Duodenal mucosa (tissue), 2 donors: ENCODE measurements at regions not wholly inside any gene's neighbourhood (a gene's known extent, or its start where the extent isn't known, plus 50 kb on each side); places are given as distances from the start of the nearest gene placed in this dataset.

ENCODE experiments used
- H3K27ac ChIP-seq: one replicate; pipeline ENCODE4 v1.7.0; 2013; ENCODE audit warnings: low read depth, low read length
- H3K27me3 ChIP-seq, 2 donors: one replicate each; pipeline ENCODE4 v1.7.0; 2013; ENCODE audit warnings: low read length in 2 of 2, control low read depth in 1 of 2; ENCODE audit not compliant: insufficient read depth in 2 of 2, control insufficient read depth in 1 of 2
- H3K36me3 ChIP-seq, 2 donors: one replicate each; pipeline ENCODE4 v1.7.0; 2013; ENCODE audit warnings: low read length in 2 of 2, control low read depth in 1 of 2; ENCODE audit not compliant: insufficient read depth in 2 of 2, control insufficient read depth in 1 of 2
- H3K4me1 ChIP-seq, 2 donors: one replicate each; pipeline ENCODE4 v1.7.0; 2013; ENCODE audit warnings: low read length in 2 of 2, control low read depth in 1 of 2; ENCODE audit not compliant: insufficient read depth in 2 of 2, control insufficient read depth in 1 of 2
- H3K4me3 ChIP-seq, 2 donors: one replicate each; pipeline ENCODE4 v1.7.0; 2013; ENCODE audit warnings: low read length in 2 of 2, low read depth in 1 of 2
- H3K9ac ChIP-seq, 2 donors: one replicate each; pipeline ENCODE4 v1.7.0; 2013; ENCODE audit warnings: low read length in 2 of 2, low read depth in 1 of 2
- H3K9me3 ChIP-seq, 2 donors: one replicate each; pipeline ENCODE4 v1.7.0; 2013; ENCODE audit warnings: low read length in 2 of 2, control low read depth in 1 of 2; ENCODE audit not compliant: control insufficient read depth in 1 of 2

DNA sequence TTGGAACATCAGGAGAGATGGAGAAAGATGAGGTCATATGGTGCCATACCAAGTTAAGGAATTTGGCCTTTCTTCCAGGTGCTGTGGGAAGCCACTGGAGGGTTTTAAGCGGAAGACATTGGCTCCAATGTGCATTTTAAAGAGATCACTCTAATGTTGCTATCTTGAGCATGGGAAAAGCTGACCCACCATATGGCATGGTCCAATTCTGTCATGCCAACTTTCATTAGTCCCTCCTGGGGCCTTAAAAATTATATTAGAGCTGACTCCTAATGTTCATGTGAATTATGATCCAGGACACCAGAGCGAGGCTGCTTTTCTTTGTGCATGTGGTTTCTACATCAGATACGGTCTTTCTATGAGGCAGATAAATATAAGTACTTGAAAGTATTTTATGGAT lies 335.0 kb upstream of the TSHZ2 start:
- Histone ChIP-seq H3K27ac (no peak overlapping the region), H3K4me1 (no peaks in the 10 kb centered on the region), H3K36me3 (no peaks in the 10 kb centered on the region), H3K27me3 (no peaks in the 10 kb centered on the region), H3K9me3 (no peaks in the 10 kb centered on the region), H3K9ac (no peak overlapping the region), H3K4me3 (no peak overlapping the region)

DNA sequence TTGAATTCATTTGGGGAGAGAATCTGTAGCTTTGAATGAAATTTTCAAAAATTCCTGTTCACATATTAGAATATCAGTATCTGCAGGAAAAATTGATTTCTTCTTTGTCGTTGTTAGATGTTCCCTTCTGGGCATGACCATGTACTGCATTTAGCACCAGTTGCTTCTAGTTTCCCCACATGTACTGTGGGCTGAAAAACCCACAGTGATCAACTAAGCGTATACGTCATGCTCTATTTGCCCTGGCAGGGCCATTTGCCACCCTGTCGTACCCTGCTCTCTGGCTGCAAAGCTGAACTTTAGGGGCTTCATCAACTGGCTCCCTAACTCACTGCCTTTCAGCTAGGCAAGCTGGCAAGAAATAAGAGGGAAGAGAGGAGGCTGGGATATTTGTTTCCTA lies 340.7 kb upstream of the TSHZ2 start:
- H3K4me3 ChIP-seq, result no peak overlapping the region
- no peak overlapping the region for H3K27ac ChIP-seq
- no peaks in the 10 kb centered on the region for H3K9me3 ChIP-seq
- no peak overlapping the region for H3K9ac ChIP-seq
- H3K27me3 ChIP-seq, result no peaks in the 10 kb centered on the region
- H3K4me1 ChIP-seq, result no peaks in the 10 kb centered on the region
- no peaks in the 10 kb centered on the region for H3K36me3 ChIP-seq

DNA sequence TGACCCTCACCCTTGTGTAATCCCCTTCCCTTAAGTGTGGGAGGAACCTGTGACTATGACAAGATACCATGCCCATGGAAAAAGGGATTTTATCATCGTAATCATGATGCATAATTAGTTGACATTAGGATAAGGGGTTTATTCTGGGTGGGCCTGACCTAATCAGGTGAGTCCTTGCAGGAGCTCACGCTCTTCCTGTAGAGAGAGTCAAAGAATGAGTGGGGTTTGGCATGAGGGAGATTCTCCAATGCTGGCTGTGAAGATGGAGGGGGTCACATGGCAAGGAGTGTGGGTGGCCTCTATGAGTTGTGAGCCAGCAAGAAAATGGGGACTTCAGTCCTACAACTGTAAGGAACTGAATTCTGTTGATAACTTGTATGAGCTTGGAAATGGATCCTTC lies 342.0 kb upstream of the TSHZ2 start:
- Histone ChIP-seq H3K4me3 (no peak overlapping the region), H3K4me1 (no peaks in the 10 kb centered on the region), H3K27me3 (no peaks in the 10 kb centered on the region), H3K9ac (no peak overlapping the region), H3K9me3 (no peaks in the 10 kb centered on the region), H3K36me3 (no peaks in the 10 kb centered on the region), H3K27ac (no peak overlapping the region)

DNA sequence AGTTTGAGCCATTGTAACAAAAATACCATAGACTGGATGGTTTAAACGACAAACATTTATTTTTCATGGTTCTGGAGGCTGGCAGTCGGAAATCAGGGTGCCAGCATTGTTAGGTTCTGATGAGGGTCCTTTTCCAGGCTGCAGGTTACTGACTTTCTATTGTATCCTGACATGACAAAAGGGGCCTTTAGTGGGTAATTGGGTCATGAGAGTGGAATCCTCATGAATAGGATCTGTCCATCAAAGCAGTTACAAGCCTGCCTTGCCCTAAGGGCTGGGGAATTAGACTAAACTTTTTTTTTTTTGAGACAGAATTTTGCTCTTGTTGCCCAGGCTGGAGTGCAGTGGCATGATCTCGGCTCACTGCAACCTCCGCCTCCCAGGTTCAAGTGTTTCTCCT lies 347.9 kb upstream of the TSHZ2 start:
- H3K27ac ChIP-seq, result no peak overlapping the region
- H3K4me1 ChIP-seq, result no peaks in the 10 kb centered on the region
- H3K4me3 ChIP-seq, result no peak overlapping the region

DNA sequence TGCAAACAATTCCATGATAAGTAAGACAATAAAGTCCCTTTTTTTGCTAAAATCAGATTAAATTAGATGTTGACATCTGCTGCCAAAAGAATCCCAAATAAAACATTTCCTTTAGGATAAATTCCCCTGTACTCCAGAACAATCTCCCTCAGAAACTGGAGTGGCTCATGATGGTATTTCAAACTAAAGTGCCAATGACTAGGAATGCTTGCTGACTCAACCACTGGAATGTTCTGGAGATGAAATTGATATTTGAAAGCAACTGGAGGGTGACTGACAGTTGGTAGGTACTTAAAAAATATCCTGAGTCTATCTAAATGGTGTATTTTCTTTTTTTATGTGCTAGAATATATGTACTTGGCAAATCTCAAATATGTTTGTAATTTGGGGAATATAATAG lies 350.1 kb upstream of the TSHZ2 start:
- no peak overlapping the region for H3K27ac ChIP-seq
- no peak overlapping the region for H3K4me3 ChIP-seq
- no peaks in the 10 kb centered on the region for H3K27me3 ChIP-seq
- H3K9ac ChIP-seq, result no peak overlapping the region
- no peaks in the 10 kb centered on the region for H3K4me1 ChIP-seq
- H3K36me3 ChIP-seq, result no peaks in the 10 kb centered on the region
- no peaks in the 10 kb centered on the region for H3K9me3 ChIP-seq

More for the DNA sequence above, 347.9 kb upstream of the TSHZ2 start:
- Histone ChIP-seq H3K36me3 (no peaks in the 10 kb centered on the region), H3K27me3 (no peaks in the 10 kb centered on the region), H3K9ac (no peak overlapping the region), H3K9me3 (no peaks in the 10 kb centered on the region)

DNA sequence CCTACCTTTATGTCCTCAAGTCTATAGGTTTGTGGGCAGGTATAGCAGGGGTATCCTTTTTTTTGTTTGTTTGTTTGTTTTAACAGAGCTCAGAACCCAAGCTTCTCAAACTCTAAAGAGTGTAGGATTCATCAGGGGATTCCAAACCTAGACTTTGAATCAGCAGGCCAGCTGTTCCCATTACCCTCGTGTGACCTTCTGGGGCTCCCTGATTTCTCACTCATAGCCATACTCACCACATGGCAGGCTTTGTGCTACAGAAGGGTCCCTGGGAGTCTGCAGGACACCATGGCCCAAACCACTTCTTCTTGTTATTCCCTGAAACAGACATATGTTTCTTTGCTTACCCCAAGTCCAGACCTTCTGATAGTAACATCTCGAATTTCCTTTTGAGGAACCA lies 350.8 kb upstream of the TSHZ2 start:
- no peaks in the 10 kb centered on the region for H3K4me1 ChIP-seq
- no peak overlapping the region for H3K9ac ChIP-seq
- no peaks in the 10 kb centered on the region for H3K36me3 ChIP-seq

DNA sequence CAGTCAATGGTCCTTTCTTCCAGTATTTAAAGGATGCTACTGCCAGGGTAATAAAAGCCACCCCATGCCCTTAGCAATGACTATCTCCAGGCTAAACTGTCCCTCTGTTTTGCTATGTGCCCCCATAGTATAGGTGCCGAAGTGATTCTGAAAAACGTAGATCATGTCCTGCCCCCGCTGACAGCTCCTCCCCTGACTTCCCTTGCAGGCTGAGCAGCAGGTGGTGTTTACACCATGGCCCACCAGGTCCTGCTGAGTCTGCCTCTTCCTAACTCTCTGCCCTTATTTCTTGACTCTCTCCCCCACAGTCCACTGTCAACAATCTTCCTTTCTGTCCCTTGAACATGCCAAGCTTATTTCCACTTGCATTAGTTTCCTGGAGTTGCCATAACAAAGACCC lies 352.5 kb upstream of the TSHZ2 start:
- no peaks in the 10 kb centered on the region for H3K27me3 ChIP-seq
- H3K4me1 ChIP-seq, result no peaks in the 10 kb centered on the region
- no peak overlapping the region for H3K4me3 ChIP-seq
- H3K27ac ChIP-seq, result no peak overlapping the region
- H3K9me3 ChIP-seq, result no peaks in the 10 kb centered on the region
- H3K9ac ChIP-seq, result no peak overlapping the region
- no peaks in the 10 kb centered on the region for H3K36me3 ChIP-seq

More for the DNA sequence above, 350.8 kb upstream of the TSHZ2 start:
- Histone ChIP-seq H3K9me3 (no peaks in the 10 kb centered on the region), H3K27ac (no peak overlapping the region), H3K27me3 (no peaks in the 10 kb centered on the region), H3K4me3 (no peak overlapping the region)

DNA sequence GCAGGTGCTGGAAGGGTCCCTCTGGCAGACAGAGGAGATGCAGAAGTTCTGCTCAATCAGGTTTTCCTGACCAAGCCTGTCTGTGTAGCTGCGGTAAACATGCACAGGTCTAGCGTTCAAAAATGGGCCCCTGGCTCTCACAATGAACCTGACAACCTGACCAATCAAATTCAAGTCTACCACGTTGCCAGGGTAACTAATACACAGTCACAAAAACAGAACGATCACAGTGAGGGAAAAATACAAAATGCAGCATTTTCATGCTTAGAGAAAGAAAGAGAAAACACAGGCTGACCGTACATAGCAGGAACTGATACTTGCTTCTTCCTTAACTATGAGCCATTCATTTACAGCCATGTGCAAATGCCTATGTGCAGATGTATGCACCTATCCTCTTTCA lies 353.1 kb upstream of the TSHZ2 start:
- H3K9me3 ChIP-seq, result no peaks in the 10 kb centered on the region
- no peaks in the 10 kb centered on the region for H3K4me1 ChIP-seq
- no peaks in the 10 kb centered on the region for H3K36me3 ChIP-seq
- H3K4me3 ChIP-seq, result no peak overlapping the region
- no peak overlapping the region for H3K27ac ChIP-seq
- H3K9ac ChIP-seq, result no peak overlapping the region
- H3K27me3 ChIP-seq, result no peaks in the 10 kb centered on the region

DNA sequence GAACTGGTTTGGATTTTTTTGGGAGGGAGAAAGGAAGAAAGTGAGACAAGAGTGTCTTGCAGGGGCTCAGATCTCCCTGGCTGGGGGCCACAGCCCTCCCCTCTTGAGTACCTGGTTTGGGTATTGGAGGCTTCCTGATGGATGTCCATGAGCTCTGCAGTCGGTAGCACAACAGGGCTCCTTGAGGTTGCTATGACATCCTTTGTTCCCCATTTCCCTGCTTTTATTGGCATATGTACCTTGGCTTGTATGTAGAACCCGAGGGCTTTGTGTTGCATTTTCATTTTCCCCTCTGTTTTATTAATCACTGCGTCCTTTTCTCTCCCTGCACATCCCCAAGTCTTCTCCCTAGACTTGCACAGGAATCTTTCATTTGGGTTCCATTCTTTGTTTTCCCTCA lies 355.5 kb upstream of the TSHZ2 start:
- H3K4me1 ChIP-seq, result no peaks in the 10 kb centered on the region
- H3K9me3 ChIP-seq, result no peaks in the 10 kb centered on the region
- H3K36me3 ChIP-seq, result no peaks in the 10 kb centered on the region
- no peak overlapping the region for H3K4me3 ChIP-seq
- no peak overlapping the region for H3K27ac ChIP-seq
- no peaks in the 10 kb centered on the region for H3K27me3 ChIP-seq
- no peak overlapping the region for H3K9ac ChIP-seq

DNA sequence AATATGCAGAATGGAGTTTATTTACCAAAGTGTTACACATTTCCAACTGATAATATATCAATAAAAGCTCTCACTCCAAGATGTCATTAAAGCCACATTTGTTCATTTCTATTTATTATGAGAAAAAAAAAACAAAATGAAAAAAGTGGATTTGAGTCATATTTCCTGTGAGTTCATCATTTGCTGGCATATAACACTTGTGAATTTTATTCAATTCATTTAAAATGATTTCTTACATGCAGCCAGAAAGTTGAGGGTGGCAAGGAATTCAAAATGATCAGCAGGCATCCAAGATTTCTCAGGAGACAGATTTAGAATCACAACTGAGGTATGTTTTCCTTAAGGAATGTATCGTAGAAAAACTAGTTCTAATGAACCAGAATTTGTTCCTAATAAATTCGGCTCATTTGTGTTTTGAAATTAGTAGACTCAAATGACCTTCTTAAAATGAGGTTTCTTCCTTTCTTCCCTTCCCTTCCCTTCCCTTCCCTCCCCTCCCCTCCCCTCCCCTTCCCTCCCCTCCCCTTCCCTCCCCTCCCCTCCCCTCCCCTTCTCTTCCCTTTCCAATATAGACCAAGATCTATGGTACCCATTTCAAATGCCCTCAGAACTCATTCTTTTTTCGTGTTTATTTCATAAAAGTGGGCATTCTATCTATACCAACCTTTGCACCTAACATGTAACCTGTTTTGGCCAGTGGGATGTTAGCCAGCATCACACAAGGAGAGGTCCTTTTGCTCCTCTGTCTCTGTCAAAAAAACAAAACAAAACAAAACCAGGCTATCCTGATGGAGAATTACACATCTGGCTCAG lies 357.9 kb upstream of the TSHZ2 start:
- H3K27ac ChIP-seq, result no peak overlapping the region
- H3K27me3 ChIP-seq, result no peaks in the 10 kb centered on the region
- no peak overlapping the region for H3K9ac ChIP-seq
- no peaks in the 10 kb centered on the region for H3K9me3 ChIP-seq
- no peaks in the 10 kb centered on the region for H3K4me1 ChIP-seq
- H3K4me3 ChIP-seq, result no peak overlapping the region
- H3K36me3 ChIP-seq, result no peaks in the 10 kb centered on the region
